Epithelial cell of esophagus (primary cell): ENCODE measurements at regions not wholly inside any gene's neighbourhood (a gene's known extent, or its start where the extent isn't known, plus 50 kb on each side); places are given as distances from the start of the nearest gene placed in this dataset.

Experiments used
- DNase-seq: peaks from one replicate; pipeline ENCODE4 v3.0.0; 2010; ENCODE audit warnings: low read depth
- H3K4me3 ChIP-seq: 2 replicates; pipeline ENCODE4 v1.5.1; 2011; ENCODE audit warnings: mild to moderate bottlenecking, low read length, control low read depth
- CTCF ChIP-seq: IDR thresholded peaks from 2 replicates; pipeline ENCODE4 v1.5.1; 2011; ENCODE audit warnings: low read depth, mild to moderate bottlenecking, low read length, control low read depth, inconsistent platforms; ENCODE audit not compliant: insufficient read depth; ENCODE audit errors: missing control alignments

GRCh38 chr12:59020073-59020946, 100.0 kb upstream of the LRIG3 start:
- TF ChIP-seq CTCF = no peak
- no peak overlapping the region for H3K4me3 ChIP-seq
- no peak for DNase-seq

GRCh38 chr12:59014885-59015284, 94.6 kb upstream of the LRIG3 start:
- DNase-seq = no peak
- no peak for TF ChIP-seq CTCF
- H3K4me3 ChIP-seq = no peak overlapping the region

GRCh38 chr12:59010941-59011340, 90.6 kb upstream of the LRIG3 start:
- no peak for DNase-seq
- H3K4me3 ChIP-seq = no peak overlapping the region
- no peak for TF ChIP-seq CTCF

- DNase-seq = no peak
- TF ChIP-seq CTCF = no peak
- H3K4me3 ChIP-seq = no peak overlapping the region
Observed at GRCh38 chr12:59010118-59010517, 89.8 kb upstream of the LRIG3 start.

GRCh38 chr12:59007620-59008019, 87.3 kb upstream of the LRIG3 start:
- DNase-seq = peak; percentile 33
- no peak overlapping the region for H3K4me3 ChIP-seq
- no peak for TF ChIP-seq CTCF

- TF ChIP-seq CTCF = no peak
- no peak for DNase-seq
Observed at GRCh38 chr12:59005193-59005955, 85.1 kb upstream of the LRIG3 start.

More at GRCh38 chr12:59005193-59005955, 85.1 kb upstream of the LRIG3 start:
- H3K4me3 ChIP-seq = no peak overlapping the region
